CD4-positive, alpha-beta T cell treated with Interleukin-2 at 100 ng/mL for 4 hours (primary cell): ENCODE measurements at regions not wholly inside any gene's neighbourhood (a gene's known extent, or its start where the extent isn't known, plus 50 kb on each side); places are given as distances from the start of the nearest gene placed in this dataset.
A peak's percentile ranks its signal among the peaks of the same experiment; 100 is the strongest.
"Not testable (repeated sequence)": the region's sequence is repeated elsewhere in the genome, so short reads cannot be mapped to it uniquely, and the experiment has no call there.

ENCODE experiments used
- DNase-seq: peaks from one replicate; pipeline ENCODE4 v3.0.0-alpha.2; 2020; ENCODE audit warnings: low spot score

GRCh38 chr16:79407005-79407404, 193.5 kb downstream of the MAF start:
- DNase-seq = no peak

GRCh38 chr16:79404571-79404970, 196.0 kb downstream of the MAF start:
- DNase-seq = no peak

GRCh38 chr16:79403534-79403933, 197.0 kb downstream of the MAF start:
- DNase-seq = no peak

DNA sequence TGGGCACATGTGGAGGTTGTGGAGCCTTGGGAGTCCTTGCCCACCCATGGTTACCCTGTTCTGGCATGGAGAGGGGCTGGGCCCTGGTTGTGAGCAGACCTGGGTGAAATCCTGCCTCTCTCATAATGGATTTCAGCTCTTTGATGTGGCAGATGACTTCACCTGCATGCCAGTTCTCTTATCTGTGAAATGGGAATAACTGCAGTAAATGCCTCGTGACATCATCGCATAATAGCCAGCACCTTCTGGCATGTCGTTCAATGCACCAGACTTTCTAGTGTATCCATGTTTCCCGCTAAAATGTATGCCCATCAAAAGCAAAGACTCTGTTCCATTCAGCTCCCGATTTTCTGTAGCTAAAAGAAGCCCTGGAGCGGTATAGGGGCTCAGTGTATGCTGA, 197.6 kb downstream of the MAF start:
- DNase-seq = no peak

DNA sequence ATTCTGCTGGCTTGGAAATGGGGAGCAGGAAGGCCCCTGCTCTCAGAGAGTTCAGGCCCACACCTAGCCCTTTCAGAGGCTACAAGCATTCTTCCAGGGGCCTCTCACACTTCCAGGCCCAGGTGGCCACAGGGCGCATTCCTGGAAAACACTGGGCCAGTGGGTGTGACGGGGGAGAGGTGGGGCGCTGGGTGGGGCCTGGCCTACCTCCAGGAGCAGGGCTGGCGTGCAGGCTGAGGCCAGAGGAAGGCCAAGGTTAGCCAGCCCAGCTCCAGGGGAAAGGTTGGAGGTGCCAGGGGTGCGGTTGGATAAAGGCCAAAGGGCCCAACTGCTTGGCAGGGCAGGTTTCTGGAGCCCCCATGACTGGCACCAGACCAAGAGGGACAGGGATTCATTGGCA, 198.2 kb downstream of the MAF start:
- no peak for DNase-seq

DNA sequence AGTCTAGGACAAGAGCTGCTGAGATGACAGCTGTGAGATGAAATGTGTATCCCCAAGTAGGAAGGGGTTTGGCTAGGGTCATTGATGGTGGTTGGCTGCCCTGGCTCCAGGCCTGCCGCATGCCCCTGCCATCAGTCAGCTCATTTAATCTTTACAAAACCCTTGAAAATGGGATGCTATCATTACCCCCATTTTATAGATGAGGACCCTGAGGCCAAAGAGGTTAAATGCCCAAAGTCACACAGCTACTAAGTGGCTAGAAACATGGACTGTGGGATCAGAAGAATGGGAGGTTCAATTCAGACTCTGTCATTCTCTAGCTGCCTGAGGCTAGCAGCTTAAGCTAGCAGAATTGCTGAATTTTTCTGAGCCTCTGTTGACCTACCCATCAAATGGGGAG, 198.8 kb downstream of the MAF start:
- DNase-seq = no peak

DNA sequence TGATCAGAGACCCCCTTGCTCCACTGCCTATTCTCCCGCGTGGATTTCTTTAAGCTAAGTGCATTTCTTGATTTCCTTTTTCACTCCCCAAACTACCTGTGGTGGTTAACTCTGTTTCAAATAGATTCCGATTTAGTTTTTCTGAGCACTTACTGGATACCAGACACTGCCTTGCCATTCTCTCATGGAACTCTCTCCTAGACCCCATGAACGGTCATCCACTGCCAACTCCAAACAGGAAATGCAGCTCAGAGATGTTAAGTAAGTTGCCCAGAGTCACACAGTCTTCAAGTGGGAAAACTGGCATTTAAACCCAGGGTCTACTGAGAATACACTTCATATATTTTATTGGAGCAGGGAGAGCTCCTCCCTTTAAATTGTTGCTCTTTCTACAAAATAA, 199.4 kb downstream of the MAF start:
- DNase-seq = no peak

DNA sequence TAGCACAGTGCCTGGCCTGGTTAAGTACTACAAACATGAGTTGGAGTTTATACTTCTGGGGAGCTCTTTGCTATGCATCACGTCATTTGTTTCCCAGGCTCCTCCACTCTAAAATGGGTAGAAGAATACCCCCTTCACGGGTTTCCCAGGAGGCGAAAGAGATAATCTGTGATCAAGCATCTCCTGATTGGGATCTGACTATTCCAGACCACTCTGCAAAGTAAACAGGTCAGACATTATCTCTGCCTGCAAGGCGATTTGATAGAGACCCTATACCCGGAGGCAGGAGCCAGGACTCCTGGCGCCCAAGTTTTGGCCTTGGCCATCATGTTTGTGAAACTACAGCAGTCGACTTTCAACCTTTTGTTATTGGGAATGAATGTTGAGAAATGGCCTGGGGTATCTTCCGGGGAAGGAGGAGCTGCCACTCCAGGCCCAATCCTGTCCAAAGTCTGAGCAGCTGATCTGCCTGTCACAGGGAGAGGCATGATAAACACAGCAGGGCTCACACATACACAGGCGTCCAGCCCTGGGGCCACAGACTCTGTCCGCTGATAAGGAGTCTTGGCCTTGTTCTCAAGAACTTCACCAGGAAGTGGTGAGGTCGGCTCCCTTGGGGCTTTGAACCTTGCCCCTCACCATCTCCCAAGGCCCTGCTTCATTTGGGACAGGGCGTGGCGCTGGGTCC, 199.9 kb downstream of the MAF start:
- no peak for DNase-seq

DNA sequence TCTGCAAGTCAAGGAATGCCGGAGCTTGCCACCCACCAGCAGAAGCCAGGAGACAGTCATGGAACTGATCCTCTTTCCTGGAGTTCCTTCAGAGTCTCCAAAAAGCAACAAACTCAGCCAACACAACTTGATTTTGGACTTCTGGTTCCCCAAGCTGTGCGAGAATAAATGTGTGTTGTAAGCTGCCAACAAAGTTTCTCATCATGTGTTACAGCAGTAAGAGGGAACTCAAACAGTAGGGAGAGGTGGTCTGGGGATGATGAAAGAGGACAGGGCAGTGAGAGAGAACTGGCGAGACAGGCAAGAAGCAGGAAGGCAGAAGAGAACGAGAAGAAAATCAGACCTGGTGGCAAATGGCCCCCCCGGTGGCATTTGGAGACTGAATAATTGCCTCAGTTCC, 204.9 kb downstream of the MAF start:
- DNase-seq = no peak

DNA sequence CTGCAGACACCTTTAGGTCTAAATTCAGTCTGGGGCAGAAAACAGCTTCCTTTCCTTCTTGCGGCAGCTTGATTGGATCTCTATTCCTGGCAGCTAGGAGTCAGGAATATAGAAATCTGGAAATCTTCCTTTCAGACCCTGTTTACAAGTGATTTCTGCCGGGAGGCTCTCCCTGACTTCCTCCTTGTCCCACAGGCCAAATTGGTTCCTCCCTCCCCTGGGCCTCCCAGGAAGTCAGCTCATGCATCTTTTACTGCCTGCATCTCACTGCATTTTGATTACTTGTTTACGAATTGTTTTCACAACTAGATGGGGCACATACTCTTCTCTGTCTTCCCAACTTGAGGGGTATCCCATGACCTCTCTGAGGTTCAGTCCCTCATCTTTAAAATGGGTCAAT, 206.3 kb downstream of the MAF start:
- no peak for DNase-seq

- DNase-seq = no peak
These were observed 207.0 kb downstream of the MAF start for GRCh38 chr16:79393564-79393963.

DNA sequence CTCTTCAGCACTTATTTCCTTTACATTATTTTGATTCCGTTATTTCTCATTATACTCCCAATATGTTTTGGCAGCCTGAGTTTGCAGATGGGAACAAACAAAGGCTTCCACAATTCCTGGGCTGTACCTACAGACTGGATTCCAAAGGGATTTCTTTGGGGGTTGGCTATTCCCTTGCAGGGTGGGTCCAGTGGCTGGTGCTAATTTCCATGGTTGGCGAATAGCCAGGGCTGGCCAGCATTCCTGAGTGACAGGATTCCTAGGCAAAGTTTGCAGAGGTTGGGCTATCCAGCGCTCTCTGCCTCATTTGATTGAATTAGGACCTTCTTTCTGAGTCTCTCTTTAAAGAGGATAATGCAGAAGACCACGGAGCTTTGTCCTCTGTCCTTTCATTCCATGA, 207.4 kb downstream of the MAF start:
- DNase-seq = no peak

- no peak for DNase-seq
These were observed 208.5 kb downstream of the MAF start for GRCh38 chr16:79392081-79392480.

DNA sequence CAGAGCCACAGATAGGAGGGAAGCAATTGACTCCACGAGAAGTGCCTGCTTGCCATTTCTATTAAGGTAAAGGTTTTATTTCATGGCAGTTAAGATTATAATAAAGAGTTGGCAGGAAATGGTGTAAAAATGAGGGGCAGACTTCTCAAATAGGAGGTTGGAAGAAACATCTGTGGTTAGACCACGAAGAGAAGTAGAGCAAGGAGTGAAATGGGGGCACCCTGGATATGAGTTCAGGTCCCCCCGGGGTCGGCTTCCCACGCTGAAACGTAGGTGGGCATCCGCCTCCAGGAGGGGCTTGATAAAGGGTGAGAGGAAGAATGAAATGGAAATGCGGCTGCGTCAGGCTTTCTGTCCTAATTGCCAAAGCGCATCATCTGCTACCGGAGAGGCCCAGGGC, 209.1 kb downstream of the MAF start:
- no peak for DNase-seq

DNA sequence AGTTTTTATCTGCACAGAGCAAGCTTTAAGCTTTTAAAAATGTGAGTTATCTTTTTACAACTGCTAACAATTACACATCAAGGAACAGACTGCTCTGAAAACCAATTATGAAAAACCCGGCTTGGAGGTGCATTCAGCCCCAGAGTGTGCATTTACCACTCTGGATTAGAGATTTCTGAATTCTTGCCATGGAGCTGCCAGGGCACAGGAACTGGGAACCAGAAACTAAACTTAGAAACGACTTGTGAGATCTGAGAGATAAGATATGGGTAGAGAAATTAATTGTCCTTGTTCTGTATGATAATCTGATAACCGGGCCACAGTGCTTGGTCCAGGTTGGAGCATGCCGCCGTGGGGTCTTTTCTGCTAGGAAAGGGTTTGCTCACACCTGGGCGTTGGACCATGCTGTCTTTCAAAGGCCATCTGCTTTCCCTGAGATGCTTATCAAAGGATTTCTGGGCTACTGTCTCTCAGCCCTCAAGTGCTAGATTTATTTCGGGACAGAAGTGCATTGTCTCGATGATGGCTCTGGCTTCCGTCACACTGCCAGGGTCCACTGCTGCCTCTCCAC, 210.0 kb downstream of the MAF start:
- DNase-seq = no peak

- DNase-seq = no peak
These were observed 212.1 kb downstream of the MAF start for GRCh38 chr16:79388396-79388795.

DNA sequence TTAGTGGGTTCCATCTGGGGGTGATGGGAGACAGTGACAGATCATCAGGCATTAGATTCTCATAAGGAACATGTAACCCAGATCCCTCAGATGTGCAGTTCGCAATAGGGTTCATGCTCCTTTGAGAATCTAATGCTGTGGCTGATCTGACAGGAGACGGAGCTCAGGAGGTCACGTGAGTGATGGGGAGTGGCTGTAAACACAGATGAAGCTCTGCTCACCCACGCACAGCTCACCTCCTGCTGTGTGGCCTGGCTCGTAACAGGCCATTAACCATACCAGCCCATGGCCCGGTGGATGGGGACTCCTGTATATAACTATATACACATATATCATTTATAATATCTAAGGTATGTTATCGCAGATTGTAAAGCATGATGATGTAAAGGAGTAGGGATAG, 214.2 kb downstream of the MAF start:
- no peak for DNase-seq

- DNase-seq = peak; percentile 16
These were observed 218.9 kb downstream of the MAF start for GRCh38 chr16:79381603-79382042.

GRCh38 chr16:79380995-79381602, 219.4 kb downstream of the MAF start:
- peak; percentile 47 for DNase-seq

DNA sequence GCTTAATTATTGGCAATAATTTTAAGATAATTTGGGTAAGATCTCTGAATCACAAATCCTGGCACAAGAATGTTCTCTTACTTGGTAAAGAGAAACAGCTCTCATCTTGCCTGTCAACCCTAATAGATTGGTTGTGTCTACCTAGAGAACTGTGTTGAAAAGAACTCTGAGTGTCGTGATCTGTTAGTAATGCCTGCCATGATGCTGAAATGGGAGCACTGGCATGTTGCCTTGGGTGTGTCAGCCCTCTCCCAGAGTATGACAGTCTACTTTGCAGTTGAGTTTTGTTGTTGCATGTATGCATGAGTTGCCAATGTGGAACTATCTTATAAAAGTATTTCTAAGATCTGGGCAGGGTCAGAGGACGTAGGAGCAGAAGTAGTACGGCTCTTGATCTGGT, 221.4 kb downstream of the MAF start:
- DNase-seq = no peak

- not testable (repeated sequence) for DNase-seq
These were observed 223.5 kb downstream of the MAF start for GRCh38 chr16:79377082-79377481.

GRCh38 chr16:79375351-79375750, 225.2 kb downstream of the MAF start:
- DNase-seq = no peak

GRCh38 chr16:79372503-79373184, 227.9 kb downstream of the MAF start:
- peak; percentile 25 for DNase-seq
